ENCODE measurements at regions not wholly inside any gene's neighbourhood (a gene's known extent, or its start where the extent isn't known, plus 50 kb on each side); places are given as distances from the start of the nearest gene placed in this dataset.

DNA sequence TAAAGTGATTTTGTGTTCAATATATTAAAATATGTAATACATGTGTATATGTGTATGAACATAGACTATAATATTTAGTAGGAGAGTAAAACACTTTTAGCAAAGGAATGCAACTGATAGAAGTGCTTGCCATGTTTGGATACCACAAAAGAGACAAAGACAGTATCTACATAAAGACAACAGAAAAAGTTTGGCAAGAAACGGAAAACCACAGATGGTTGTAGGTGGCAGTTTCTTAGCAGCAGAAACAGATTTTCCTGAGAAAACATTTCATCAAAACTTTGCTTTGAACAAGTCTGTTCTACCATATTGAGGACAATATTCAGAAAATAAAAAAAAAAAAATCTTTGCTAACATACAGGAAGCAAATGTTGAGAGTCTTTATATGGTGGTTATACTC lies 1560.4 kb upstream of the GBE1 start:
- intact Hi-C loops (cut with micrococcal nuclease): no loop called here
- TF ChIP-seq, protein P1, sequence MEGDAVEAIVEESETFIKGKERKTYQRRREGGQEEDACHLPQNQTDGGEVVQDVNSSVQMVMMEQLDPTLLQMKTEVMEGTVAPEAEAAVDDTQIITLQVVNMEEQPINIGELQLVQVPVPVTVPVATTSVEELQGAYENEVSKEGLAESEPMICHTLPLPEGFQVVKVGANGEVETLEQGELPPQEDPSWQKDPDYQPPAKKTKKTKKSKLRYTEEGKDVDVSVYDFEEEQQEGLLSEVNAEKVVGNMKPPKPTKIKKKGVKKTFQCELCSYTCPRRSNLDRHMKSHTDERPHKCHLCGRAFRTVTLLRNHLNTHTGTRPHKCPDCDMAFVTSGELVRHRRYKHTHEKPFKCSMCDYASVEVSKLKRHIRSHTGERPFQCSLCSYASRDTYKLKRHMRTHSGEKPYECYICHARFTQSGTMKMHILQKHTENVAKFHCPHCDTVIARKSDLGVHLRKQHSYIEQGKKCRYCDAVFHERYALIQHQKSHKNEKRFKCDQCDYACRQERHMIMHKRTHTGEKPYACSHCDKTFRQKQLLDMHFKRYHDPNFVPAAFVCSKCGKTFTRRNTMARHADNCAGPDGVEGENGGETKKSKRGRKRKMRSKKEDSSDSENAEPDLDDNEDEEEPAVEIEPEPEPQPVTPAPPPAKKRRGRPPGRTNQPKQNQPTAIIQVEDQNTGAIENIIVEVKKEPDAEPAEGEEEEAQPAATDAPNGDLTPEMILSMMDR (IDR thresholded peaks at IDR 0.05; ENCODE audit: unreplicated experiment): no peak
- ChIA-PET CTCF (interaction anchor here (0.7 kb wide), 1 partner anchor 69 kb away, joined by 3 read pairs; no protein-coding TSS in a partner anchor), POLR2A (no interaction called here)
- Mint-ChIP-seq H3K4me1 (ENCODE audit: insufficient read depth, unreplicated experiment) (no peaks in the 10 kb centered on the region), H3K36me3 (ENCODE audit: insufficient read depth, unreplicated experiment) (no peaks in the 10 kb centered on the region), H3K27ac (ENCODE audit: low read depth, unreplicated experiment) (no peak overlapping the region), H3K4me3 (ENCODE audit: unreplicated experiment) (no peak overlapping the region), H3K27me3 (ENCODE audit: insufficient read depth, unreplicated experiment) (no peaks in the 10 kb centered on the region), H3K9me3 (ENCODE audit: unreplicated experiment) (no peaks in the 10 kb centered on the region)
- BruUV-seq (replicated peaks): no TSS peak
- DNase-seq (ENCODE audit: unreplicated experiment): no peak

DNA sequence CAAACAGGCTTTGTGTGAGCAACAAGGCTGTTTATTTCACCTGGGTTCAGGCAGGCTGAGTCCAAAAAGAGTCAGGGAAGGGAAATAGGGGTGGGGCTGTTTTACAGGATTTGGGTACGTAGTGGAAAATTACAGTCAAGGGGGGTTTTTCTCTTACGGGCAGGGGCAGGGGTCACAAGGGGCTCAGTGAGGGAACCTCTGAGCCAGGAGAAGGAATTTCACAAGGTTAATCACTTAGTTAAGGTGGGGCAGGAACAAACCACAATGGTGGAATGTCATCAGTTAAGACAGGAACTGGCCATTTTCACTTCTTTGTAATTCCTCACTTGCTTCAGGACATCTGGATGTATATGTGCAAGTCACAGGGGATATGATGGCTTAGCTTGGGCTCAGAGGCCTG lies 1592.8 kb upstream of the GBE1 start:
- Mint-ChIP-seq H3K27me3 (ENCODE audit: insufficient read depth, unreplicated experiment) (no peaks in the 10 kb centered on the region), H3K4me1 (ENCODE audit: insufficient read depth, unreplicated experiment) (peaks cover 17% of the 10 kb centered on the region), H3K9me3 (ENCODE audit: unreplicated experiment) (peaks cover 30% of the 10 kb centered on the region), H3K36me3 (ENCODE audit: insufficient read depth, unreplicated experiment) (no peaks in the 10 kb centered on the region), H3K4me3 (ENCODE audit: unreplicated experiment) (no peak overlapping the region), H3K27ac (ENCODE audit: low read depth, unreplicated experiment) (no peak overlapping the region)
- TF ChIP-seq, protein P1 (IDR thresholded peaks at IDR 0.05; ENCODE audit: unreplicated experiment): no peak
- CTCF ChIA-PET: no interaction called here
- intact Hi-C loops (cut with micrococcal nuclease): no loop called here
- BruUV-seq (replicated peaks): no TSS peak
- POLR2A ChIA-PET: no interaction called here
- DNase-seq (ENCODE audit: unreplicated experiment): no peak

DNA sequence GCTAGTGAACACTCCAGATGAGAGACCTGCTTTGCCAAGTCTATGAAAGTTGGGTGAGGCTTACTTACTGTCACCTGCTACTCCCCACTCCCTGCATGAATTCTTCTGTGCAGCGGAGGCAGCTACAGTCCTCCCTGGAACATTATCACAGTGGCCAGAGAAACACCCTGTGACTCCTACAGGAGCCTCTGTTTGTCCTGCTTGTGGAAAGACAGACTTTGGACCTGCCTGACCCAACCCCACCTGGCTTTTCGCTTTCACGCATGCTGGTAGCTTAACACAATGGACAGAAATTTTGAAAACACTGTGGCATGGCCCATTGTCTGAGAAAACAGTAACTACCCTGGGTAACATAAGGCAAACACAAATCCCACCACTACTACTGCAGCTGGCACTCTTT lies 1565.5 kb upstream of the CADM2 start:
- no peak overlapping the region for H3K27ac Mint-ChIP-seq (ENCODE audit: low read depth, unreplicated experiment)
- ChIA-PET POLR2A (no interaction called here), CTCF (no interaction called here)
- no peaks in the 10 kb centered on the region for H3K4me1 Mint-ChIP-seq (ENCODE audit: insufficient read depth, unreplicated experiment)
- no peak for DNase-seq (ENCODE audit: unreplicated experiment)
- BruUV-seq (replicated peaks): no TSS peak
- no peaks in the 10 kb centered on the region for H3K36me3 Mint-ChIP-seq (ENCODE audit: insufficient read depth, unreplicated experiment)
- TF ChIP-seq, protein P1 (IDR thresholded peaks at IDR 0.05; ENCODE audit: unreplicated experiment): no peak
- no peaks in the 10 kb centered on the region for H3K9me3 Mint-ChIP-seq (ENCODE audit: unreplicated experiment)
- no peak overlapping the region for H3K4me3 Mint-ChIP-seq (ENCODE audit: unreplicated experiment)
- no peaks in the 10 kb centered on the region for H3K27me3 Mint-ChIP-seq (ENCODE audit: insufficient read depth, unreplicated experiment)
- intact Hi-C loops (cut with micrococcal nuclease): no loop called here

DNA sequence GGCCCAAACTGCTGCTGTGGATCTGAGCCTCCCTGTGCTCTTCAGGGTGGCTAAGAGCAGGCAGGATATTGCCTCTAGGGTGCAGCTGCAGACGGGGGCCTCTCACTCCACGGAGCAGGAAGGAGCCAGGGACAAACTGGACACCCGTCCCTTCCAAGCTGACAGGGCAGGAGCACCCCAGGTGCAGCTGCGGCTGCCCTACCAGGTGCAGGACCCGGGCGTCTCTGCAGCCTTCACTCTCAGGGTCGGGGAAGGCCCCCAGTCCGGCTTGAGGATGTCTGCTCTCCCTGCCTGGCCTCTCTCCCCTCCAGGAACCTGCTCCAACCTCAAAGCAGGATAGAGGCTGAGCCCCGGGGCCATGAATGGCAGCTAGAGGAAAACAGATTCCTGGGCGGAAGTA lies 1554.9 kb upstream of the CADM2 start:
- no TSS peak for BruUV-seq (replicated peaks)

More for the DNA sequence above, 1554.9 kb upstream of the CADM2 start:
- Mint-ChIP-seq H3K4me3 (ENCODE audit: unreplicated experiment) (no peak overlapping the region), H3K4me1 (ENCODE audit: insufficient read depth, unreplicated experiment) (no peaks in the 10 kb centered on the region), H3K27ac (ENCODE audit: low read depth, unreplicated experiment) (no peak overlapping the region), H3K27me3 (ENCODE audit: insufficient read depth, unreplicated experiment) (no peaks in the 10 kb centered on the region), H3K36me3 (ENCODE audit: insufficient read depth, unreplicated experiment) (no peaks in the 10 kb centered on the region), H3K9me3 (ENCODE audit: unreplicated experiment) (no peaks in the 10 kb centered on the region)
- intact Hi-C loops (cut with micrococcal nuclease): no loop called here
- POLR2A ChIA-PET: interaction anchor here (0.6 kb wide), 1 partner anchor 9 kb away, joined by 4 read pairs; no protein-coding TSS in a partner anchor
- CTCF ChIA-PET: no interaction called here
- TF ChIP-seq, protein P1 (IDR thresholded peaks at IDR 0.05; ENCODE audit: unreplicated experiment): no peak
- no peak for DNase-seq (ENCODE audit: unreplicated experiment)

Data from MCF 10A (cell line).